SK-N-SH (cell line): ENCODE measurements at regions not wholly inside any gene's neighbourhood (a gene's known extent, or its start where the extent isn't known, plus 50 kb on each side); places are given as distances from the start of the nearest gene placed in this dataset.

ENCODE experiments used
- CTCF ChIA-PET: fragments of 300-600, 350-600 bp; formaldehyde crosslinking; extraction: SDS; loops from one replicate; lab custom pipeline; 2021; lab: Yijun Ruan, JAX
- POLR2A ChIA-PET: fragments of 350-600 bp; sonication (Branson Sonifier 250); formaldehyde crosslinking; extraction: SDS; loops from one replicate; lab custom pipeline; 2020; ENCODE audit warnings: antibody characterized with exemption, inconsistent platforms; lab: Yijun Ruan, JAX
- DNase-seq: peaks from one replicate; pipeline ENCODE4 v3.0.0; 2012
- H2AFZ ChIP-seq: fragments of 200-600 bp; sonication (generic); 2 replicates; pipeline ENCODE4 v1.8.1; 2016; ENCODE audit warnings: antibody characterized with exemption, mild to moderate bottlenecking, low read depth
- H3F3A ChIP-seq: fragments of 200-600 bp; sonication (generic); replicated peaks from 2 replicates; pipeline ENCODE3; 2016; ENCODE audit warnings: antibody characterized with exemption, mild to moderate bottlenecking; ENCODE audit not compliant: insufficient read depth
- H3K27ac ChIP-seq, 2 experiments: fragments of 200-500 bp in 1 of 2; fragments of 200-600 bp in 1 of 2; sonication (Bioruptor generic) in 1 of 2; sonication (generic), shearing (Covaris generic) in 1 of 2; 2 replicates each; pipeline versions ENCODE4 v1.5.1 to v1.6.1; 2014 to 2016; ENCODE audit warnings: low read depth in 2 of 2, inconsistent platforms in 1 of 2, low read length in 1 of 2, mild to moderate bottlenecking in 1 of 2, mixed read lengths in 1 of 2
- H3K27me3 ChIP-seq: fragments of 200-600 bp; sonication (generic), shearing (Covaris generic); 2 replicates; pipeline ENCODE4 v1.6.1; 2016; ENCODE audit warnings: mixed run types; ENCODE audit not compliant: insufficient read depth
- H3K36me3 ChIP-seq, 2 experiments: fragments of 200-500 bp in 1 of 2; fragments of 200-600 bp in 1 of 2; sonication (Bioruptor generic) in 1 of 2; sonication (generic) in 1 of 2; replicated peaks in 1 of 2; 2 replicates each; pipeline versions ENCODE3 to v1.5.1; 2014 to 2016; ENCODE audit warnings: low read length in 1 of 2, mild to moderate bottlenecking in 1 of 2; ENCODE audit not compliant: insufficient read depth in 2 of 2, control insufficient read depth in 1 of 2
- H3K4me1 ChIP-seq, 2 experiments: fragments of 200-500 bp in 1 of 2; fragments of 200-600 bp in 1 of 2; sonication (Bioruptor generic) in 1 of 2; sonication (generic), shearing (Covaris generic) in 1 of 2; 2 replicates each; pipeline versions ENCODE4 v1.5.1 to v1.6.1; 2014 to 2016; ENCODE audit warnings: low read depth in 1 of 2, low read length in 1 of 2, mixed run types in 1 of 2; ENCODE audit not compliant: insufficient read depth in 2 of 2, control insufficient read depth in 1 of 2
- H3K4me2 ChIP-seq: fragments of 200-600 bp; sonication (generic), shearing (Covaris generic); 2 replicates; pipeline ENCODE4 v1.6.1; 2017; ENCODE audit warnings: mixed run types
- H3K4me3 ChIP-seq, 2 experiments: fragments of 200-500 bp in 1 of 2; fragments of 200-600 bp in 1 of 2; sonication (Bioruptor generic) in 1 of 2; sonication (generic), shearing (Covaris generic) in 1 of 2; 2 replicates each; pipeline versions ENCODE4 v1.5.1 to v1.8.1; 2014 to 2016; ENCODE audit warnings: low read depth in 2 of 2, inconsistent platforms in 1 of 2, low read length in 1 of 2, mild to moderate bottlenecking in 1 of 2, mixed read lengths in 1 of 2, moderate library complexity in 1 of 2
- H3K79me2 ChIP-seq: fragments of 200-600 bp; sonication (generic); 2 replicates; pipeline ENCODE4 v1.8.1; 2017; ENCODE audit warnings: mild to moderate bottlenecking; ENCODE audit not compliant: insufficient read depth
- H3K9ac ChIP-seq: fragments of 200-600 bp; sonication (generic); 2 replicates; pipeline ENCODE4 v1.6.1; 2017; ENCODE audit warnings: mixed run types
- H3K9me2 ChIP-seq: fragments of 200-600 bp; sonication (generic); 2 replicates; pipeline ENCODE4 v1.6.1; 2017; ENCODE audit warnings: mixed run types
- H3K9me3 ChIP-seq: fragments of 200-600 bp; sonication (generic); 2 replicates; pipeline ENCODE4 v1.6.1; 2017; ENCODE audit warnings: mixed run types, mild to moderate bottlenecking, moderate library complexity
- H4K20me1 ChIP-seq: fragments of 200-600 bp; sonication (generic); 2 replicates; pipeline ENCODE4 v1.6.1; 2017; ENCODE audit warnings: mild to moderate bottlenecking, mixed run types; ENCODE audit not compliant: insufficient read depth
- CHD2 ChIP-seq: fragments of 150-350 bp; IDR thresholded peaks from 2 replicates; pipeline ENCODE4 v1.6.1; 2018; ENCODE audit warnings: low read length; ENCODE audit not compliant: partially characterized antibody
- ELF1 ChIP-seq: IDR thresholded peaks from 2 replicates; pipeline ENCODE4 v1.4.0; 2012
- EP300 ChIP-seq, 2 experiments: IDR thresholded peaks; 2 replicates each; pipeline versions ENCODE4 v1.4.0 to v1.6.1; 2012; ENCODE audit warnings: borderline replicate concordance in 1 of 2, low read depth in 1 of 2, low read length in 1 of 2
- EZH2phosphoT487 ChIP-seq: fragments of 200-600 bp; sonication (generic); IDR thresholded peaks from 2 replicates; pipeline ENCODE4 v1.6.1; 2017; ENCODE audit warnings: low read depth, mixed run types, mild to moderate bottlenecking, antibody characterized with exemption, moderate library complexity, borderline replicate concordance
- GABPA ChIP-seq: IDR thresholded peaks from 2 replicates; pipeline ENCODE4 v1.4.0; 2012; ENCODE audit warnings: low read depth, mild to moderate bottlenecking
- JUND ChIP-seq: IDR thresholded peaks from 2 replicates; pipeline ENCODE4 v1.4.0; 2012
- MEF2A ChIP-seq: IDR thresholded peaks from 2 replicates; pipeline ENCODE4 v1.4.0; 2012; ENCODE audit warnings: low read depth, borderline replicate concordance
- MXI1 ChIP-seq: IDR thresholded peaks from 2 replicates; pipeline ENCODE4 v1.6.1; 2012; ENCODE audit warnings: mild to moderate bottlenecking, low read depth, low read length, improper control_type of control experiment
- NFIC ChIP-seq: IDR thresholded peaks from 2 replicates; pipeline ENCODE4 v1.4.0; 2012; ENCODE audit warnings: borderline replicate concordance
- NRF1 ChIP-seq: IDR thresholded peaks from 2 replicates; pipeline ENCODE4 v1.6.1; 2012; ENCODE audit warnings: low read depth, mild to moderate bottlenecking, low read length
- POLR2AphosphoS5 ChIP-seq: IDR thresholded peaks from 2 replicates; pipeline ENCODE4 v1.6.1; 2012; ENCODE audit warnings: low read depth, low read length
- RAD21 ChIP-seq: IDR thresholded peaks from 2 replicates; pipeline ENCODE4 v1.6.1; 2012; ENCODE audit warnings: mild to moderate bottlenecking, low read length
- RCOR1 ChIP-seq: fragments of 150-350 bp; IDR thresholded peaks from 2 replicates; pipeline ENCODE4 v1.6.1; 2017; ENCODE audit warnings: antibody characterized with exemption, low read length
- RFX5 ChIP-seq: IDR thresholded peaks from 2 replicates; pipeline ENCODE4 v1.6.1; 2012; ENCODE audit warnings: mild to moderate bottlenecking, improper control_type of control experiment, low read length
- RXRA ChIP-seq: IDR thresholded peaks from 2 replicates; pipeline ENCODE4 v1.4.0; 2012; ENCODE audit warnings: low read depth, mild to moderate bottlenecking, borderline replicate concordance
- SMC3 ChIP-seq: IDR thresholded peaks from 2 replicates; pipeline ENCODE4 v1.6.1; 2012; ENCODE audit warnings: low read depth, low read length, improper control_type of control experiment
- TCF12 ChIP-seq: IDR thresholded peaks from 2 replicates; pipeline ENCODE4 v1.4.0; 2012
- TEAD4 ChIP-seq: IDR thresholded peaks from 2 replicates; pipeline ENCODE4 v1.4.0; 2012; ENCODE audit warnings: mild to moderate bottlenecking, borderline replicate concordance; ENCODE audit not compliant: insufficient read depth
- YY1 ChIP-seq: IDR thresholded peaks from 2 replicates; pipeline ENCODE4 v1.4.0; 2012; ENCODE audit warnings: low read depth, mild to moderate bottlenecking
- WGBS: methylation state at CpG from one replicate; pipeline ENCODE4 v1.1.6; 2017; ENCODE audit warnings: low lambda C conversion rate; 5-methylcytosine and 5-hydroxymethylcytosine counted together
- TF ChIP-seq, protein P1 (sequence below): IDR thresholded peaks from 2 replicates; pipeline ENCODE4 v1.4.0; 2012; ENCODE audit warnings: low read depth

DNA sequence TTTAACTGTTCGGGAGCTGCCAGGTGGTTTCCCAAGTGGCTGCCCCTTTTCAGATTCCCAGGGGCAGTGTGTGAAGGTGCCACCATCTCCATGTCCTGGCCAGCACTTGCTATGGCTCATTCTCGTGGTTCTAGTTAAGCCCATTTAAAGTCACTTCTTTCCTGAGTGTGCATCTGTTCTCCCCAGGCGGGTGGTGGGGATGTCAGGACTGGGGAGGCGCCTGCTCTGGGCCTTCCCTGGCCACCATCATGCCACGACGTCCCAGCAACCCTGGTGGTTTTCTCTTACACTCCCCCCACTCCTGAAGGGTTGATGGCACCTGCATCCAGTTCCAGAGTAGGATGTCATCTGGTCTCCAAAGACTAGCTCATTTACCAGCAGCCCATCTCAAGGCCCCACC is 56.8 kb upstream of the TAMM41 start:
- no peaks in the 10 kb centered on the region for H3K9me2 ChIP-seq
- H3K9ac ChIP-seq = no peak overlapping the region
- POLR2A ChIA-PET = no interaction called here
- no peaks in the 10 kb centered on the region for H3F3A ChIP-seq
- no peak for TF ChIP-seq RCOR1
- TF ChIP-seq ELF1 = no peak
- no peak for TF ChIP-seq SMC3
- CTCF ChIA-PET = interaction anchor here (0.7 to 1.4 kb wide), 2 partner anchors 40 to 576 kb away, joined by 3 read pairs; no protein-coding TSS in a partner anchor
- H2AFZ ChIP-seq = no peak overlapping the region
- no peak overlapping the region for H3K4me2 ChIP-seq
- no peaks in the 10 kb centered on the region for H3K27me3 ChIP-seq
- no peaks in the 10 kb centered on the region for H4K20me1 ChIP-seq
- no peak overlapping the region for H3K4me3 ChIP-seq
- H3K27ac ChIP-seq = no peak overlapping the region
- H3K9me3 ChIP-seq = no peaks in the 10 kb centered on the region
- 51% methylated on average over 6 of the region's 6 CpGs for WGBS
- no peaks in the 10 kb centered on the region; a peak in 1 of 4 replicates for H3K4me1 ChIP-seq
- no peaks in the 10 kb centered on the region for H3K36me3 ChIP-seq
- DNase-seq = no peak
- no peaks in the 10 kb centered on the region for H3K79me2 ChIP-seq

DNA sequence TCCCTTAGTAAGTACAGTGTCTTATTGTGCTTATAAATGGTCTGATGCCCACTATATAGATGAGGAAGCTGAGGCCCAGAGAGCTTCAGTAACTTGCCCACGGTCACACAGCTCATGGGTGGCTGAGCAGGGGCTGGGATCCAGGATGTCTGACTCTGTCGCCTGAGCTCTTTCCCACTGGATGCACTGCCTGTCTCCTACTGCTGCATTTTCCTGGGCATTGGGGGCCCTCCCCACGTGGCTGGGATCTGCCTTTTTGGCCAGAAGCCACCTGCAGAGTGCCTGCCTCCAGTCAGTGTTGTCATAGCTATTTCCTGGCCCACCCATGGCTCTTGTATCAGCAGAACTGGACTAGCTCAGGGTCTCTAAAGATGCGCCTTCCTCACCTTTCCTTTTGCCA is 57.5 kb upstream of the TAMM41 start:
- no peak overlapping the region for H3K27ac ChIP-seq
- H2AFZ ChIP-seq = no peak overlapping the region
- H3K79me2 ChIP-seq = no peaks in the 10 kb centered on the region
- POLR2A ChIA-PET = no interaction called here
- no peaks in the 10 kb centered on the region for H3F3A ChIP-seq
- no peak overlapping the region for H3K4me2 ChIP-seq
- TF ChIP-seq TCF12 (no peak), NRF1 (no peak), CHD2 (no peak), RCOR1 (no peak), GABPA (no peak), RAD21 (no peak), EP300 (IDR thresholded peaks at IDR 0.05; ENCODE audit: borderline replicate concordance in 1 of 2, low read depth in 1 of 2, low read length in 1 of 2) (no peak), YY1 (no peak), TEAD4 (no peak), RXRA (no peak), POLR2AphosphoS5 (no peak), JUND (no peak), MXI1 (no peak), EZH2phosphoT487 (no peak), NFIC (no peak), RFX5 (no peak), ELF1 (no peak), MEF2A (no peak)
- TF ChIP-seq, protein P1, sequence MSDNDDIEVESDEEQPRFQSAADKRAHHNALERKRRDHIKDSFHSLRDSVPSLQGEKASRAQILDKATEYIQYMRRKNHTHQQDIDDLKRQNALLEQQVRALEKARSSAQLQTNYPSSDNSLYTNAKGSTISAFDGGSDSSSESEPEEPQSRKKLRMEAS = no peak
- WGBS = 38% methylated on average over 4 of the region's 4 CpGs
- no peaks in the 10 kb centered on the region for H3K36me3 ChIP-seq
- H3K27me3 ChIP-seq = no peaks in the 10 kb centered on the region
- H3K4me3 ChIP-seq = no peak overlapping the region
- H4K20me1 ChIP-seq = no peaks in the 10 kb centered on the region
- H3K9me3 ChIP-seq = no peaks in the 10 kb centered on the region
- CTCF ChIA-PET = interaction anchor here (0.7 to 1.4 kb wide), 2 partner anchors 39 to 575 kb away, joined by 3 read pairs; no protein-coding TSS in a partner anchor
- no peak overlapping the region for H3K9ac ChIP-seq
- DNase-seq = no peak
- no peaks in the 10 kb centered on the region; a peak in 1 of 4 replicates for H3K4me1 ChIP-seq
- H3K9me2 ChIP-seq = no peaks in the 10 kb centered on the region
